ACC112 (cell line): ENCODE measurements at regions not wholly inside any gene's neighbourhood (a gene's known extent, or its start where the extent isn't known, plus 50 kb on each side); places are given as distances from the start of the nearest gene placed in this dataset.
"Not testable (repeated sequence)": the region's sequence is repeated elsewhere in the genome, so short reads cannot be mapped to it uniquely, and the experiment has no call there.

Experiments
- H2AFZ ChIP-seq: fragments of 200-600 bp; sonication (generic); one replicate; pipeline ENCODE4 v1.6.0; 2017; ENCODE audit warnings: antibody characterized with exemption, low read length; ENCODE audit not compliant: unreplicated experiment
- H3K27ac ChIP-seq: fragments of 200-600 bp; sonication (generic); 2 replicates; pipeline ENCODE4 v1.5.1; 2014; ENCODE audit warnings: low read depth, mild to moderate bottlenecking, antibody characterized with exemption, low read length, moderate library complexity
- H3K27me3 ChIP-seq: fragments of 200-600 bp; sonication (generic); 2 replicates; pipeline ENCODE4 v1.6.1; 2014; ENCODE audit warnings: mild to moderate bottlenecking, antibody characterized with exemption, low read length, moderate library complexity, mixed read lengths; ENCODE audit not compliant: insufficient read depth
- H3K36me3 ChIP-seq: fragments of 200-600 bp; sonication (generic); 2 replicates; pipeline ENCODE4 v1.6.1; 2016; ENCODE audit warnings: mild to moderate bottlenecking, antibody characterized with exemption, low read length, moderate library complexity, mixed read lengths; ENCODE audit not compliant: insufficient read depth
- H3K4me1 ChIP-seq: fragments of 200-600 bp; sonication (generic); one replicate; pipeline ENCODE4 v1.6.1; 2016; ENCODE audit warnings: low read length, mixed read lengths; ENCODE audit not compliant: insufficient read depth, unreplicated experiment, control insufficient read depth
- H3K4me3 ChIP-seq: fragments of 200-600 bp; sonication (generic); 2 replicates; pipeline ENCODE4 v1.5.1; 2014; ENCODE audit warnings: mild to moderate bottlenecking, low read depth, low read length
- H3K79me2 ChIP-seq: fragments of 200-600 bp; sonication (generic); one replicate; pipeline ENCODE4 v1.6.0; 2016; ENCODE audit warnings: low read length; ENCODE audit not compliant: control insufficient read depth, unreplicated experiment, insufficient read depth

GRCh38 chr9:22508354-22508753 is 61.7 kb downstream of the DMRTA1 start:
- not testable (repeated sequence) for H3K36me3 ChIP-seq

GRCh38 chr9:22508790-22509189 is 62.2 kb downstream of the DMRTA1 start:
- Histone ChIP-seq H2AFZ (no peak overlapping the region), H3K4me1 (no peaks in the 10 kb centered on the region), H3K79me2 (no peaks in the 10 kb centered on the region), H3K27me3 (no peaks in the 10 kb centered on the region), H3K36me3 (no peaks in the 10 kb centered on the region), H3K4me3 (no peak overlapping the region), H3K27ac (no peak overlapping the region)

More at GRCh38 chr9:22508354-22508753, 61.7 kb downstream of the DMRTA1 start:
- not testable (repeated sequence) for H3K27me3 ChIP-seq, H3K27ac ChIP-seq, H3K4me1 ChIP-seq, H2AFZ ChIP-seq, H3K4me3 ChIP-seq, H3K79me2 ChIP-seq

GRCh38 chr9:22512495-22512894 is 65.9 kb downstream of the DMRTA1 start:
- no peaks in the 10 kb centered on the region for H3K4me1 ChIP-seq
- no peaks in the 10 kb centered on the region for H3K79me2 ChIP-seq
- H2AFZ ChIP-seq, result no peak overlapping the region
- H3K4me3 ChIP-seq, result no peak overlapping the region
- no peak overlapping the region for H3K27ac ChIP-seq
- peaks cover 5% of the 10 kb centered on the region; the same call in 1 of the 2 replicates for H3K27me3 ChIP-seq
- H3K36me3 ChIP-seq, result no peaks in the 10 kb centered on the region

GRCh38 chr9:22514871-22515270 is 68.2 kb downstream of the DMRTA1 start:
- H3K79me2 ChIP-seq, result no peaks in the 10 kb centered on the region

GRCh38 chr9:22522206-22522740 is 75.6 kb downstream of the DMRTA1 start:
- Histone ChIP-seq H3K27me3 (peaks cover 56% of the 10 kb centered on the region), H3K36me3 (no peaks in the 10 kb centered on the region), H2AFZ (no peak overlapping the region), H3K4me3 (no peak overlapping the region), H3K27ac (no peak overlapping the region), H3K79me2 (no peaks in the 10 kb centered on the region), H3K4me1 (no peaks in the 10 kb centered on the region)

More at GRCh38 chr9:22514871-22515270, 68.2 kb downstream of the DMRTA1 start:
- no peak overlapping the region for H3K27ac ChIP-seq
- H2AFZ ChIP-seq, result no peak overlapping the region
- H3K36me3 ChIP-seq, result no peaks in the 10 kb centered on the region
- no peak overlapping the region for H3K4me3 ChIP-seq
- no peaks in the 10 kb centered on the region for H3K4me1 ChIP-seq
- H3K27me3 ChIP-seq, result peaks cover 8% of the 10 kb centered on the region; the same call in 1 of the 2 replicates

- Histone ChIP-seq H3K4me3 (no peak overlapping the region), H3K4me1 (no peaks in the 10 kb centered on the region), H2AFZ (no peak overlapping the region), H3K79me2 (no peaks in the 10 kb centered on the region), H3K27ac (no peak overlapping the region), H3K27me3 (peaks cover 20% of the 10 kb centered on the region), H3K36me3 (no peaks in the 10 kb centered on the region)
Observed at GRCh38 chr9:22528485-22528884, 81.9 kb downstream of the DMRTA1 start.

- H2AFZ ChIP-seq, result no peak overlapping the region
- H3K4me3 ChIP-seq, result no peak overlapping the region
- peaks cover 13% of the 10 kb centered on the region for H3K27me3 ChIP-seq
- H3K27ac ChIP-seq, result no peak overlapping the region
- H3K79me2 ChIP-seq, result no peaks in the 10 kb centered on the region
- no peaks in the 10 kb centered on the region for H3K4me1 ChIP-seq
- no peaks in the 10 kb centered on the region for H3K36me3 ChIP-seq
Observed at GRCh38 chr9:22529426-22530199, 83.0 kb downstream of the DMRTA1 start.

- Histone ChIP-seq H3K4me1 (no peaks in the 10 kb centered on the region), H3K36me3 (no peaks in the 10 kb centered on the region), H3K4me3 (no peak overlapping the region), H3K27me3 (no peaks in the 10 kb centered on the region), H3K27ac (no peak overlapping the region), H2AFZ (no peak overlapping the region), H3K79me2 (no peaks in the 10 kb centered on the region)
Observed at GRCh38 chr9:22535780-22536179, 89.2 kb downstream of the DMRTA1 start.

- H2AFZ ChIP-seq, result no peak overlapping the region
Observed at GRCh38 chr9:22537721-22538120, 91.1 kb downstream of the DMRTA1 start.

GRCh38 chr9:22548625-22549024 is 102.0 kb downstream of the DMRTA1 start:
- H2AFZ ChIP-seq, result no peak overlapping the region
- no peak overlapping the region for H3K4me3 ChIP-seq
- no peaks in the 10 kb centered on the region for H3K36me3 ChIP-seq
- H3K27me3 ChIP-seq, result peaks cover 4% of the 10 kb centered on the region; the same call in 1 of the 2 replicates
- no peaks in the 10 kb centered on the region for H3K4me1 ChIP-seq
- no peaks in the 10 kb centered on the region for H3K79me2 ChIP-seq
- H3K27ac ChIP-seq, result no peak overlapping the region

More at GRCh38 chr9:22537721-22538120, 91.1 kb downstream of the DMRTA1 start:
- Histone ChIP-seq H3K36me3 (no peaks in the 10 kb centered on the region), H3K79me2 (no peaks in the 10 kb centered on the region), H3K4me1 (no peaks in the 10 kb centered on the region), H3K27ac (no peak overlapping the region), H3K27me3 (no peaks in the 10 kb centered on the region), H3K4me3 (no peak overlapping the region)

GRCh38 chr9:22574740-22575139 is 128.1 kb downstream of the DMRTA1 start:
- Histone ChIP-seq H3K36me3 (no peaks in the 10 kb centered on the region), H3K4me3 (no peak overlapping the region), H3K27me3 (no peaks in the 10 kb centered on the region), H3K27ac (no peak overlapping the region), H2AFZ (no peak overlapping the region), H3K4me1 (no peaks in the 10 kb centered on the region), H3K79me2 (no peaks in the 10 kb centered on the region)
